ENCODE measurements at regions not wholly inside any gene's neighbourhood (a gene's known extent, or its start where the extent isn't known, plus 50 kb on each side); places are given as distances from the start of the nearest gene placed in this dataset.

DNA sequence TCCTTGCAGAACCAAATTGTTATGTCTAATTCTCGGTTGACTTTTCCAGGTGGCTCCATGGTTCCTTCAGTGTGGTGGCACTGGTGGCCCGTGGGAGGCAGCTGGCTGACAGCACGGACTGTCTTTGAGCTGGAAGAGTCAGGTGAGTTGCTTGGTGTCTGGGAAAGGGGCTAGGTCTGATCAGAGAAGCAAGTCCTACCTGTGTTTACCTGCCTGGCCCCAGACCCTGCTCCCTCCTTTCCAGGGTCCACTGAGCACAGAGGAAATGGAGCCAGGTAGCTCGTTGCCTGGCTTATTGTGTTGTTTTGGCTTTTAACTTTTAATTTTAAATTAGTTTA, 111.8 kb downstream of the BANF2 start:
- TF ChIP-seq, protein P1, sequence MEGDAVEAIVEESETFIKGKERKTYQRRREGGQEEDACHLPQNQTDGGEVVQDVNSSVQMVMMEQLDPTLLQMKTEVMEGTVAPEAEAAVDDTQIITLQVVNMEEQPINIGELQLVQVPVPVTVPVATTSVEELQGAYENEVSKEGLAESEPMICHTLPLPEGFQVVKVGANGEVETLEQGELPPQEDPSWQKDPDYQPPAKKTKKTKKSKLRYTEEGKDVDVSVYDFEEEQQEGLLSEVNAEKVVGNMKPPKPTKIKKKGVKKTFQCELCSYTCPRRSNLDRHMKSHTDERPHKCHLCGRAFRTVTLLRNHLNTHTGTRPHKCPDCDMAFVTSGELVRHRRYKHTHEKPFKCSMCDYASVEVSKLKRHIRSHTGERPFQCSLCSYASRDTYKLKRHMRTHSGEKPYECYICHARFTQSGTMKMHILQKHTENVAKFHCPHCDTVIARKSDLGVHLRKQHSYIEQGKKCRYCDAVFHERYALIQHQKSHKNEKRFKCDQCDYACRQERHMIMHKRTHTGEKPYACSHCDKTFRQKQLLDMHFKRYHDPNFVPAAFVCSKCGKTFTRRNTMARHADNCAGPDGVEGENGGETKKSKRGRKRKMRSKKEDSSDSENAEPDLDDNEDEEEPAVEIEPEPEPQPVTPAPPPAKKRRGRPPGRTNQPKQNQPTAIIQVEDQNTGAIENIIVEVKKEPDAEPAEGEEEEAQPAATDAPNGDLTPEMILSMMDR (IDR thresholded peaks at IDR 0.05) = no peak
- TF ChIP-seq POLR2A (IDR thresholded peaks at IDR 0.05) = no peak
